DMS153 treated with DMSO at 0.1 percent for 48 hours (cell line): ENCODE measurements at regions not wholly inside any gene's neighbourhood (a gene's known extent, or its start where the extent isn't known, plus 50 kb on each side); places are given as distances from the start of the nearest gene placed in this dataset.
"Not testable (repeated sequence)": the region's sequence is repeated elsewhere in the genome, so short reads cannot be mapped to it uniquely, and the experiment has no call there.

Source experiments
- DNase-seq: peaks from one replicate; lab custom pipeline; 2025; ENCODE audit not compliant: unreplicated experiment; lab: John Stamatoyannopoulos, UW

DNA sequence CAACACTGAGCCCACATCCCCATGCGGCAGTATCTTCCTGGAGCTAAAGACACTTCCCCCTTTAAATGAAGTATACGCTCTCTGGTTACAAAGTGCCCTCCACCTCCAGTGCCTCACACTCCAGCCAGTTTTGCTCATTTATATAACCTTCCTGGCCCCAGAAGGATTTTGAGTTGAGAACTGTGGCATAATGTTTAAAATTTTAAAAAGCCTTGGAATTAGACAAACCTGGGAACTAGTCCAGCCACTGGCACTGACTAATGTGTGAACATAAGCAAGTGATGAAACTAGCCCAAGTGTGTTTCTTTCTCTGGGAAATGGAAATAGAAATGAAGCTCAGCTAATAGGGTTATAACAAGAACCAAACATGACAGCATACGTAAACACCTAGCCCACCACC lies 723.7 kb upstream of the USP15 start:
- DNase-seq, result no peak

DNA sequence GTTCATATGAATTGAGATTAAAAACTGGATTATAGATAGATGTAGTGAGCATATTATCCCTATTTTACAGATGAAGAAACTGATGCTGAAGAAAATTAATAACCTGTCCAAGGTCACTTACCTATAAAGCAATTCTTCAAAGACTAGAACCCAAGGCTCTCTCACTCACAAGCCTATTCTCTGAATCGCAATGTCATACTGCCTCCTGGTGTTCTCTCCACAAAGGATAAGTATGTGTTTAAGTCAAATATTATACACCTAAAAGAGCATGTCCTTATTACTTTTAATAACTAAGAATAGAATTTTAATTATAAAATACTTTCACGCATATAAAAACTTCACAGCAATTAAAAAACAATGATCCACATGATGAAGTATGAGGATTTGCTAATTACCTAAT lies 721.3 kb upstream of the USP15 start:
- no peak for DNase-seq

DNA sequence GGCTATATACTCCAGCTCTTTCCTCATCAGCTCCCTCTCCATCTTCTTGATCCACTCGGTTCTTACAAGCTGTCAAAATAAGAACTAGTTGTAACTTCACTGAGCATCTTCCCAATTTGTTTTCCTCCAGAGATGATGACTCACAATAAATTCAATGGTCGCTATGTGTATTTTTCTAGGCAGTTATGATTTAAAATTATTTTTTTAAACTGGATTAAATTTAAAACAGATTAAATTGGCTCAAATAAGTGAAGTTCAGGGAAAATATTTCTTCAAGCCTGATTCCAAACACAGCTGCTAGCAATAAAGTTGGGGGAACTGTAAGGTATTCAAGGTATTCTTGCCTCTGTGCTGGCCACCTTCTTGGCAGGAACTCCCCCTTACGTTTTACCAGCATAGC lies 717.7 kb upstream of the USP15 start:
- no peak for DNase-seq

DNA sequence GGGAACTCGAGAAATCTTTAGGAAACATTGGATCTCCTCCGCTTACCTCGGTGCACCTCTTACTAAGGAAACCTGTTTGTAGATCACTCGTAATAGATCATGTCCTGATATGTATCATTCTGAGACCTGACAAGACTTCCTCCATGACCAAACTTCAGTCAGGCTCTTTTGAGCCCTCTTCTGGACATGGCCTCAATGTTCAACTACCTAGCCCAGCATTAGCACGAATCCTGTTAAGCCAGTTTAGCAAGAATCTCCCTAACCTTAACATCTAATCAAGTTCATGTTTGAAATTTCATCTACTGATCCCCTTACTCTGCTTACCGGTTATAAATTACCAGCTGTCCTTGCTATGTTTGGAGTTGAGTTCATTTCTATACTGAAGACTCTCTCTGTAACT lies 713.9 kb upstream of the USP15 start:
- DNase-seq, result no peak

DNA sequence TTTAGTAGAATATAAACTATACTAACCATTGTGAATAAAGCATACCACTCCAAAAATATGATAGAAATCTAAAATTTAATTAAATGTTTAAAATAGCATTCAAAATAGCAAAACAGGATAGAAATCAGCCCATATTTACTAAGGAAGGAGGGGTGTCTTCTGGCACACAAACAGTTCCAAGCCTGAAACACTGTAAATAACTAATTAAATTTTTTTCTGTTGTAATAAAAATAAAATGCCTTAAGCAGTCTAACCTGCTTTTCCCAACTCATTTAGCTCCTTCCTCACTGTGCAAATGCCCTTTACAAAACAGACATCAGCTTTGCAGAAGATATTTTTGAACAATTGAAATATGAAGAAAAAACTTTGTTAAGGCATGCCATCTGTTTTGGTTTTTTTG lies 707.1 kb upstream of the USP15 start:
- no peak for DNase-seq

DNA sequence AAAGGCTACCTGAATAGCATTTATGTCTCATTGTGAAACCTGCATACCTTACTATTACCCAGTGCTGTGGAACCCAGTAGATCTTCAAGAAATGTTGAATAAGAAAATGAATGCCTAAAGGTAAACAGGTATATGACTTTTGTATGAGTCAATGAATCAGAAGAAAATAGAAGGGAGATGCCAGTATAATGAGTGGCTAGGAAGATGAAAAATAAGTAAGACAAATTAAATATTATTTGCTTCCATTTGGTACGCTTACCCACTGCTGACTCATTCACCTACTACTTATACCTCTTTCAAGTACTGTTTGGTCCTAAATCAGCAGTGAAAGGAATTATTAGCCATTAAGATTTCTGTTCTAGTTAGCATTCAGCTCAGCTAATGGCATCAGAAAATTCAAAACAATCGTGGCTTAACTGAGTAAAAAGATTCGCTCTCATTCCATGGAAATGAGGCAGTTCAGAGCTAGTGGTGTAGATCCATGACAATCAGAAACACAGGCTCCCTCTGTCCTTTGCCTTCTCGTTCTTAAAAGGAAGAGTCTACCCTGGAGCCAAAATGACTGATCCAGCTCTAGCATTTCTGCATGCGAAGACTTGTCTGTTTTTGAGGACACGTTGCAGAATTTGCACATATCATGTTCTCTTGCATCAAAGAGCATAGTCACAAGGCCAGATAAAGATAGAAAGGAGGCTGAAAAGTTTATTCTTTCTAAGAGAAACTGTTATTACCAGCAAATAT lies 705.8 kb upstream of the USP15 start:
- no peak for DNase-seq

DNA sequence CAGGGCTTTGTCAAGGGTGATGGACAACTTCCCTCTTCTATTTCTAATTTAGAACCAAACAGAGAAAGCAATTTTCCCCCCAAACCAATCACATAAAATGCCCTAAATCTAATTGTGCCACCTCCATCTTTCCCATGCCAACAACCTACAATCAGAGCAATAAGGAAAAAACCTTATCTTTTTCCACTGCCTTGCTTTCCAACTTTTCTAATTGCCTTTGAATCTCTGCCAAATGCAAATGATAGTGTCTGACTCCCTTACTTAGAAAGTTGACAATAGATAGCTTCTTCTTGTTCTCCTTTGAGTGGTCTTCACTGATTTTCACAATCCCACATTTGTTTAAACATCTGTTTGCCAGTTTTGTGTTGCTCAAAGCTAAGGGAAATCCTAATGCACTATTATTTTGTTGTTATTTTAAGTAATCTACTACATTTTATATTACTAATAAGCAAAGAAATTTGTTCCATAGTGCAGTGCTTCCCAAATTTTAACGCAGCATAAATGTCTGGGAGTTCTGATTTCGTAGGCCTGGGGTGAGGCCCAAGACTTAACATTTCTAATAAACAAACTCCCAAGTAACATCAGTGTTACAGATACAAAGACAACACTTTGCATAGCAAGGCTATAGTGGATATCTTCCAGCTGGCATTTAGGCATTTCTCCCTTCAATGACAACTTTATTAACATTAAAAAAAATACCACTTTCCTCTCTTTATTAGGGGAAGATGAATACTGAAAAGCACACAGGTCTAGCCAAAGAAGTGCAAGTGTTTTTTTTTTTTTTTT lies 696.3 kb upstream of the USP15 start:
- DNase-seq, result no peak

DNA sequence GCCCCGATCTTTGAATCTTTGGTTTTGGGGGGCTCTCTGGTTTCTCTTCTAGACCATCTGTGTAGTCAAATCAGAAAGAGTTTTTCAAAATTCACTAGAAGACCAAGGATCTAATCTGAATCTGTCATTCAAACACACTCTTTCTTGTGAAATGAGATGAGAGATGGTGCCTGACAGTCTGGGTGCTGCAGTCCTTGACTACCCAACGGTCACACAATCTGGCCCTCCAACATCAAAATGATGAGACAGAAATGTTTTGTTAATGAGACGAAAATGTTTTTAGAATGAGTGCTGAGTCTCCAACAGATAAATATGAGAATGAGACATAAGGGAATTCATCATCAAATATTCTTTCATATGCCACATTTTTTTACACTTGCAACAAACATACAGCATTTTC lies 695.7 kb upstream of the USP15 start:
- no peak for DNase-seq

DNA sequence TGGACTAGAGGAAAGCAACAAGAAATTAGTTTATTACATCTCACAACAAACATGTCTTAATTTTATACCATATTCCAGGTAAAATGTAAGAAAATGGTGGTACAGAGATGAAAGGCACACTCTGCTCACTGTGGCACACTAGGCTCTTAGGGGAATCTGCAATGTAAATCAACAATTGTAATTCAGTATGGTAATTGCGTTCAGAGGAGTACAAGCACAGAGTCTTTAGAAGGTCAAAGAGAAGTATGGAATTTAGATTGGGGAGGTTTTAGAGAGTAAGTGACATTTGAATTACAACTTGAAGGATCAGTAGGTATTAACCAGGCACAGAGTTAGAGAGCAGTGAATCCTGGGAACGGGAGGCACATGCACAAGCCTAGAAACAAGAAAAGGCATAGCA lies 694.0 kb upstream of the USP15 start:
- no peak for DNase-seq

DNA sequence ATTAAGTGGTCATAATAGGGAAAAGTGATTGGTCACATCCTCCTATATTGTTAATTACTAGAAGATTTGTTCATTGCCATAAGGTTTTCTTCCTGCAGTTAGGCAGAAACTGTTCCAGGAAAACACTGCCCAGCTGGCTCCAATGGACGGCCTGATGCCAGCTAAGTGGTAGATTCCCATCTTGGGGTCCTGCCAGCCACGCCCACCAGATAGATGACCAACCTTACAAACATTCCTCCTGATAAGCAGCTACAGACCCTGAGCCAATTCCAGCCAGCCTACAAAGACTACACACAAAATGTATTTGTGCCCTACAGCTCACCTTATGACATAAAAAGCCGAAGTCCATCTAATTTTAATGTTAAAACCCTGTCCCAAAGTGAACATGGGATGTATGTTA lies 685.9 kb upstream of the USP15 start:
- DNase-seq, result no peak

DNA sequence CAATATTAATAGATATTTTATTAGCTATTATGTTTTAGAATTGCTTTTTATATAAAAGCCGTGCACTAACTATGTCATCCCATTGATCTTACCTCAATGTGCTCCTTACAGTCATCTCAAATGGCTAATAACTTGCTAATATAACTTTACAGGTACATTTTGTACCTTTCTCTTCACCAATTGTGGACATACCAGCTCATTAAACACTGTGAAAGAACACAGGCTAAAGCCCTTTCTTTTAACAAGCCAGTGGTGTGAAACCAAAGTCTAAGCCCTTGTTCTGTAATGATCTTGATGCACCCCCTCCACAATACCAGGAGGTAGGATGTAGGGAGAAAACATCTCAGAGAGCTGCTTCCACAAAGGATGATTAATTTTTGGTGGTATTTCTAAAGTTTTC lies 675.3 kb upstream of the USP15 start:
- no peak for DNase-seq

DNA sequence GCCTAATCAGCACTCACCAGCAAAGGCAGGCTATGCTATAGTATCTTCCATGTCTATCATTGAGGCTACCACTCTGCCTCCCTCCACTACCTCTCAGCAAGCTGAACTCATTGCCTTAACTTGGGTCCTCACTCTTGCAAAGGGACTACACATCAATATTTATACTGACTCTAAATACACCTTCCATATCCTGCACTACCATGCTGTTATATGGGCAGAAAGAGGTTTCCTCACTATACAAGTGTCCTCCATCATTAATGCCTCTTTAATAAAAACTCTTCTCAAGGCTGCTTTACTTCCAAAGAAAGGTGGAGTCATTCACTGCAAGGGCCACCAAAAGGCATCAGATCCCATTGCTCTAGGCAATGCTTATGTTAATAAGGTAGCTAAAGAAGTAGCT lies 669.3 kb upstream of the USP15 start:
- not testable (repeated sequence) for DNase-seq

DNA sequence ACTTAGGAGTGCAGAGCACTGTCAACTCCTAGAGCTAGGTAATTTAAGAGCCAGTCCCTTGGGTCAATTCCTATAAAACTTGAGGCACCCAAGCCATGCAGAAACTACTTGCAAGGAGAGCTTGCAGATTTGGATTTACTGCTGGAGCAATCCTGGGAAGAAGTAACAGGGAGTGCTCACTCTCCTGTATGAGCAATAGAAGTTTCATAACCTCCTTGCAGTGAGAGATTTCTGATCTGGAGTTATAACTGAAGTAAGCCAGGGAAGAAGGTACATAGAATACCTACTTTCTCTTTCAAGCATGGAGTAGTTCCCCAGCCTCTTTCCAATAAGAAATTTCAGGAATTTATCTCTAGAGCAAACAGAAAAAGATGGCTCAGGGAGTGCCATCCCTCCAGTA lies 650.1 kb upstream of the USP15 start:
- DNase-seq, result no peak

DNA sequence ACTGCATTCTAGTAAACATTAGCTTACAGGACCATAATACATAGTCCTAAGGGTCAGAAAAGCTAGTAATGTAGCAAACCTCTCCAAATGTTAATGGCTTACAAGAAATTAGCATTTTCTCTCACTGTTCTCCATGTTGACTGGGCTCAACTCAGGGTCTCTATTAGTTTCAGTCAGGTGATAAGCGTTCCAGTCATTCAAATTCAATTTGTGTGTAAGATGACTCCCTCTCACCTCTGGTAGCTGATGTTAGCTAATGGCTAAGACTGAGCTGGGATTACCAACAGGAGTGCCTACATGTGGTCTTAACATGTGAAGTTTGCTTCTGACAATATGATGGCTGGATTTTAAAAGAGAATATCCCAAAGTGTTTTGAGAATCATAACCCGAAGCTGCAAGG lies 630.5 kb upstream of the USP15 start:
- DNase-seq, result no peak

DNA sequence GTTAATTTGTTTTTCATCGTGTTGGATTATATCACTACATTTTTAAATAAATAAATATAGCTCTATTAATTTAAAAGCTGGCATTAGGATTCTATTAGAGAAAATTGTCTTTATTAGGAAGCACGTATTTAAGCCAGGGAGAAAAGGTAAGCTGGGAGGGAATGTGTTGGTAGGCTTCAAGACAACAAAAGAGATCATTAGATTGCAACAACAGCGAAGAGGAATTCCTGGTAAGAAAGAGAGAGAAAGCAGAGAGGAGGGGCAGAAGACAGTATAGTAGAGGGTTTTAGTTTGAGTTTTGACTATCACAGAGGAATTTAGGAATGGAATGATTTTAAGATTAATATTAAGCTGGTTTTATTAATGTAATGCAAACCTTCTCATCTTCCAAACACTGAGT lies 613.6 kb upstream of the USP15 start:
- DNase-seq, result no peak

DNA sequence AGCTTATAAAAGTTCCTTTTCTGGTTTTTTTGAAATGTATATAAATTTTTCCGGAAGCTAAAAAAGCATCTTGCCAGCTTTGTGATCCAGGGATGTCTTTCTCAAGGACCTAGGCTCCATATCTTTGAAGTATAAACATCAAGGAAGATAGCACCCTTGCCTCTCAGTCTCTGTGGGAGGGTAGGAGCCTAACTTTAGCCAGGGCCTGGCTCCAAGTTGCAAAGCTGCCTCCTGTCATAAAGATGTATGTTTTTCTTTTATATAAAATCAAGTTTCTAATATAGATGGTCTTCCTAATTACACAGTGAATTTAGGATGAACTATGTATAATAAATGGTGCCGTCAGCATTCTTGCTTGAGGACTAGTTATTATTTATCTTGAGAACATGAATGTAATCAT lies 612.6 kb upstream of the USP15 start:
- no peak for DNase-seq

DNA sequence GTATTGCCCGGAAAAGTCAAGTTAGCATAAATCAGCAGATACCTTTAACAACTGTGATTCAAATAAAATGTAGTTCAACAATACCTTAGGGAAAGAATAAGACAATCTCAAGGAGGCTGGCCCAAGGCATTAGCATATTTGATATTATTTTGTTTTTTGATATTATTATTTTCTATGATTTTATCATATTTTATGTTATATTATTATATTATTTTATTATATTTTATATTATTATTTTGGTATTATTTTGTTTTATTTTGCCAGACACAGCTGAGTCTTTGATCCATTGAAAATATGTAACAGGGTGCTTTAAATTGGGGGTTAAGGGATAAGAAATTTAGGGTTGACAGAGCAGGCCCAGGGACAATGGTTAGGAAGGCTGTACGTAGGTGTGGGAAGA lies 607.9 kb upstream of the USP15 start:
- no peak for DNase-seq

DNA sequence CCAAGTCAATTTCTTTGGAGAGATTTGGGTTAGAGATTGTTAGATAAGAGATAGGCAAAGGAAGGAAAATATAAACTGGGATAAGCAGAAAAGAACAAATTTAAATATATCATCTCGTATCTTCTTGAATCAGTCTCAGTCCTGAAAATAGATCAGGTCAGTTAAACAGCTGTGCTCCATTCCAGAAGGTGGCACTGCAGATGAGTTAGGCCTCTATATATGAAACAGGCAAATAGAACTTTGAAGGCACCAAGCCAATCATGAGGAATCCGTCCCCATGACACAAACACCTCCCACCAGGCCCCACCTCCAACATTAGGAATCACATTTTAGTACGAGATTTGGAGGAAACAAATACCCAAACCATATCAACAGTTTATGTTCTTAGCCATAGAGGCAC lies 605.5 kb upstream of the USP15 start:
- DNase-seq, result no peak

DNA sequence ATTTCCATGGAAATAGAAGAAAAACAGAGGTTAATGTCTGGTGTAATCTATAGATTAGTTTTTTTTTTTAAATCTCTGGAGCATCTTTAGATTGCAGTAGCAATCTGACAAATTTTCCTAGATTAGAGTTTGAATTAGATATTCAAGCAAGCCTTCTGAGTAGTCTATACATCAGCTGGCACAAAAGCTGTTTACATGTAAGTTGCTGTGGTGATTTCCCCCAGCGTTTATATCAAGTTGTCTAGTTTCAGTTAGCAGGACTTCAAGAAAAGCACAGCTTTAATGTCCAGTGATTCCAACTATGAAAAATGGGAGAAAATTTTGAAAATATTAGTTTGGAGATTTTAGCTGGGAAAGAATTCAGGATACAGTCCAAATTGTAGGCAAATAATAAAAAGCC lies 605.0 kb upstream of the USP15 start:
- DNase-seq, result no peak

DNA sequence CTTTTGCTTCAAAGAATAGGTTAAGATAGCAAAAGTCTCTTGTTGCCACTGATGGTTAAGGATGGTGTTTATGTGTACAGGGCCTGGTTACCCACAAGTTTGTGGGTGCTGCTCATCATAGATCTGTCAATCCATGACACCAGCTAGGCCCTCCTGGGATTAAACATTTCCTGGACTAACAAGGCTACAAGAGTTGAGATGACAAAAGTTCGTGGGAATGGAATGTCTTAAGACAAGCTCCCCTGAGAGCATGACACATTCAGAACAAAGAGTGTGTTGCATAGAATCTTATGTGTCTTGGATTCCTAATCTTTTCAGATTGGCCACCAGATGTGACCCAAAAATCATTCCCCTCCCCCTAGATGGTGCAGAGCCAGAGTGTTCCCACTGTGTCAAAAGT lies 592.5 kb upstream of the USP15 start:
- DNase-seq, result no peak

DNA sequence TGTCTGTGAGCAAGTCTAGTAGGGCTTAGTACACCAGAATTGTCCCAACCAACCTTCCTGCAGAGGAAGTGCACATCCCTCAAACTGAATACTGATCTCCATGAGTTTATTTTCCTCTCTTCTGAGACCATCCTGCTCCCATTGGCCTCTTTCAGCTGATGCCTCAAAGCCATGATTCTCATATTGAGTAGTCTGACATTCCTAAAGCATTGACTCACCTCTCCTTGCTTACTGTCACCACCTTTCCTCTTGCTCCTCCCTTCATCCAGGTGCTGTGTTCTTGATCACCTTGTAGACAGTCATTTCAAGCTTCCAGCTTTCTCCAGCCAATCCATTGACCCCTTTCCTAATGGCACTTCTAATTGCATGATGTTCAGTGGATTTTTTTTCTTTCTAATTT lies 583.7 kb upstream of the USP15 start:
- DNase-seq, result no peak

DNA sequence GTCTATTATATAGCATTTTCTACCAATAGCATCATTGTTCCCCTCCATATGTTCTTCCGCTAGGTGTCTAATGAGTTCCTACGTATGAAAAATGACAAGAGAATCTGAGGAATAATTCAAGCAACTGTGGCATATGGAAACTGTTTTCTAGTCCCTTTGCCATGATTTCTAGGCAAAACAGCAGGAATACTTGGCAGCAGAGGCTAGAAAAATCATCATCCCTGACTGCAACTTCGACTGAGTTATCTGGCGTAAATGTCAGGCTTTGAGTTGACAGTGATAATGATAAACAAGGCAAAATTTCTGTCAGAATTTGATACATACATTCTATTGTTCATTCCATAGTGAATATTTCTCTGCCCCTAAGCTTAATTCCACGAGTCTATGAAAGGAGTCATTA lies 572.8 kb upstream of the USP15 start:
- DNase-seq, result no peak

DNA sequence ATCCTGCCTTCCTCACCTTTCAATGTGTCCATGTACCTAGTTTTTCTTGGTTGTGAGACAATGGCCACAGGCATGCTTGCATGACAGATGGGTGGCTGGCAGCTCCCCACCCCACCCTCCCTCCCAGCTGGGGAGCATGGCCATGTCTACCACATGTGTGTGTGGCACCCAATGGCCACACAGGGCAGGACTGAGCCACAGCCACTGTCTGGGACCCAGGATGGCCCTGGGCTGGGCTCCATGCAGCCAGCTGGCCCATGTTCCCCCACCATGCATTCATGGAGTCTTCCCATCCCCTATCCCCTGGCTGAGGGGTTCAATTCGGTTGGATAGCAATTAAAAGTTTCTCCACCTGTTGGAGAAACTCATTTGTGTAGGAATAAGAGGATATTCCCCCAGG lies 566.0 kb upstream of the USP15 start:
- no peak for DNase-seq
